WTC11 (cell line): ENCODE measurements at regions not wholly inside any gene's neighbourhood (a gene's known extent, or its start where the extent isn't known, plus 50 kb on each side); places are given as distances from the start of the nearest gene placed in this dataset.

ENCODE experiments used
- ATF2 ChIP-seq: sonication (generic); formaldehyde crosslinking; IDR thresholded peaks from 2 replicates; pipeline ENCODE4 v1.8.1; 2022; ENCODE audit warnings: low read depth, missing genetic modification reagents, borderline replicate concordance
- CTCF ChIP-seq: fragments of 200-600 bp; IDR thresholded peaks from 2 replicates; pipeline ENCODE4 v1.8.0; 2022; ENCODE audit warnings: antibody characterized with exemption
- NR3C1 ChIP-seq: sonication (generic); formaldehyde crosslinking; conservative IDR thresholded peaks from 2 replicates; pipeline ENCODE4 v1.8.1; 2023; ENCODE audit warnings: low read depth, mild to moderate bottlenecking, missing genetic modification reagents

- no peak for TF ChIP-seq NR3C1 (CRISPR knock-in tag)
- TF ChIP-seq ATF2 (CRISPR knock-in tag): no peak
- TF ChIP-seq CTCF: no peak
Measured at GRCh38 chr16:5305023-5305422, 207.4 kb upstream of the EEF2KMT start.
